ENCODE measurements at regions not wholly inside any gene's neighbourhood (a gene's known extent, or its start where the extent isn't known, plus 50 kb on each side); places are given as distances from the start of the nearest gene placed in this dataset.

- TF ChIP-seq ZNF462 (CRISPR knock-in tag; IDR thresholded peaks at IDR 0.05): no peak
Measured at GRCh38 chr13:18959229-18959628, 222.4 kb downstream of the TUBA3C start (continued).

- Histone ChIP-seq H3K79me2 (replicated peaks; ENCODE audit: insufficient read depth) (no peaks in the 10 kb centered on the region), H2AFZ (no peak overlapping the region), H3K27me3 (ENCODE audit: insufficient read depth) (no peaks in the 10 kb centered on the region), H4K20me1 (replicated peaks; ENCODE audit: insufficient read depth) (no peaks in the 10 kb centered on the region), H3F3A (replicated peaks; ENCODE audit: low read depth) (no peaks in the 10 kb centered on the region), H3K36me3 (ENCODE audit: insufficient read depth) (no peaks in the 10 kb centered on the region), H3K27ac (ENCODE audit: low read depth) (no peak overlapping the region), H3K4me1 (ENCODE audit: insufficient read depth) (no peaks in the 10 kb centered on the region), H3K4me2 (no peak overlapping the region), H3K4me3 (no peak overlapping the region), H3K9me2 (ENCODE audit: insufficient read depth) (no peaks in the 10 kb centered on the region)
- ATAC-seq: no peak
- Mint-ChIP-seq H3K4me3 (no peak overlapping the region), H3K27me3 (ENCODE audit: insufficient read depth, low read depth, poor library complexity) (peaks cover 25% of the 10 kb centered on the region), H3K9me3 (peaks cover 100% of the 10 kb centered on the region), H3K4me1 (no peaks in the 10 kb centered on the region), H3K27ac (no peak overlapping the region), H3K36me3 (ENCODE audit: low read depth) (peaks cover 53% of the 10 kb centered on the region)
- DNase-seq (ENCODE audit: low spot score): no peak
- no peak for TF ChIP-seq CREB1 (CRISPR knock-in tag; IDR thresholded peaks at IDR 0.05; ENCODE audit: low read depth)
- no peak for TF ChIP-seq CTCF (conservative IDR thresholded peaks at IDR 0.05; ENCODE audit: low read depth in 2 of 2)
- TF ChIP-seq ZNF114 (CRISPR knock-in tag; IDR thresholded peaks at IDR 0.05): no peak
- TF ChIP-seq ZNF462 (CRISPR knock-in tag; IDR thresholded peaks at IDR 0.05): no peak
- TF ChIP-seq NANOG (IDR thresholded peaks at IDR 0.05; ENCODE audit: borderline replicate concordance): no peak
- TF ChIP-seq POLR2AphosphoS5 (IDR thresholded peaks at IDR 0.05; ENCODE audit: low read depth): no peak
- no peak for TF ChIP-seq EZH2phosphoT487 (IDR thresholded peaks at IDR 0.05; ENCODE audit: unreplicated experiment)
- TF ChIP-seq EZH2 (IDR thresholded peaks at IDR 0.05; ENCODE audit: low read depth, unreplicated experiment): no peak
Measured at GRCh38 chr13:18956473-18957078, 225.0 kb downstream of the TUBA3C start.

Data from GM23338 (cell line).